HCT116 (cell line): ENCODE measurements at regions not wholly inside any gene's neighbourhood (a gene's known extent, or its start where the extent isn't known, plus 50 kb on each side); places are given as distances from the start of the nearest gene placed in this dataset.

Source experiments
- ATAC-seq: fragments of 200-7000 bp; cut with Tn5 transposase; 2 replicates; pipeline ENCODE4 v1.9.1; 2020; ENCODE audit warnings: mild to moderate bottlenecking, moderate library complexity
- BruUV-seq: library from RNA; stranded (reverse); fragments of 400-500 nt; replicated peaks from 2 replicates; lab custom pipeline; 2021; lab: Mats Ljungman, UMichigan
- CTCF ChIA-PET: fragments of 300-600 bp; sonication (Branson Sonifier 250); formaldehyde crosslinking; loops from one replicate; lab custom pipeline; 2021; ENCODE audit warnings: antibody characterized with exemption; lab: Charles Lee
- POLR2A ChIA-PET: fragments of 300-600, 350-600 bp; sonication (Branson Sonifier 250); formaldehyde crosslinking; loops from one replicate; lab custom pipeline; 2021; ENCODE audit warnings: antibody characterized with exemption; lab: Charles Lee
- RAD21 ChIA-PET, 2 experiments: fragments of 300-600 bp; sonication (Branson Sonifier 250); formaldehyde crosslinking; loops; one replicate each; lab custom pipeline; 2023; ENCODE audit warnings: low total read pairs in 2 of 2; ENCODE audit not compliant: uncharacterized antibody in 2 of 2, unreplicated experiment in 2 of 2, low non-redundant PET in 1 of 2; lab: Charles Lee
- DNase-seq: peaks from one replicate; pipeline ENCODE4 v3.0.0-alpha.2; 2010; ENCODE audit warnings: low read depth, low spot score
- H2AFZ ChIP-seq: fragments of 200-600 bp; shearing (Covaris generic), sonication (generic); 2 replicates; pipeline ENCODE4 v1.6.1; 2017; ENCODE audit warnings: low read depth, mixed run types, mixed read lengths, antibody characterized with exemption, low read length; ENCODE audit not compliant: poor library complexity, severe bottlenecking
- H3K27ac ChIP-seq: 2 replicates; pipeline ENCODE4 v1.5.1; 2012; ENCODE audit warnings: low read depth, low read length
- H3K27me3 ChIP-seq: fragments of 200-600 bp; sonication (generic); 2 replicates; pipeline ENCODE4 v1.6.1; 2016; ENCODE audit warnings: mixed run types, low read length, mixed read lengths; ENCODE audit not compliant: insufficient read depth
- H3K36me3 ChIP-seq, 2 experiments: fragments of 200-500 bp in 1 of 2; fragments of 200-600 bp in 1 of 2; sonication (Bioruptor generic) in 1 of 2; sonication (generic) in 1 of 2; 2 replicates each; pipeline versions ENCODE4 v1.5.1 to v1.6.1; 2014 to 2016; ENCODE audit warnings: low read length in 2 of 2, inconsistent platforms in 1 of 2, mixed read lengths in 1 of 2, mixed run types in 1 of 2; ENCODE audit not compliant: insufficient read depth in 2 of 2, control insufficient read depth in 1 of 2
- H3K4me1 ChIP-seq, 2 experiments: fragments of 200-600 bp in 1 of 2; sonication (generic) in 1 of 2; 2 replicates each; pipeline versions ENCODE4 v1.5.1 to v1.6.1; 2012 to 2017; ENCODE audit warnings: low read length in 2 of 2, inconsistent platforms in 1 of 2, mild to moderate bottlenecking in 1 of 2, mixed read lengths in 1 of 2, mixed run types in 1 of 2, moderate library complexity in 1 of 2; ENCODE audit not compliant: insufficient read depth in 2 of 2, control insufficient read depth in 1 of 2
- H3K4me2 ChIP-seq: fragments of 200-600 bp; sonication (generic); 2 replicates; pipeline ENCODE4 v1.6.1; 2017; ENCODE audit warnings: mixed run types, low read length, mixed read lengths
- H3K4me3 ChIP-seq, 2 experiments: fragments of 200-600 bp in 1 of 2; sonication (generic) in 1 of 2; replicated peaks in 1 of 2; 2 replicates each; pipeline ENCODE4 v1.5.1; 2011 to 2016; ENCODE audit warnings: low read length in 2 of 2, control low read depth in 1 of 2, low read depth in 1 of 2, mild to moderate bottlenecking in 1 of 2, mixed read lengths in 1 of 2, mixed run types in 1 of 2
- H3K79me2 ChIP-seq: fragments of 200-600 bp; sonication (generic); 2 replicates; pipeline ENCODE4 v1.6.1; 2017; ENCODE audit warnings: mild to moderate bottlenecking, mixed run types, low read length, moderate library complexity, mixed read lengths; ENCODE audit not compliant: insufficient read depth
- H3K9ac ChIP-seq: fragments of 200-600 bp; sonication (generic); 2 replicates; pipeline ENCODE4 v1.6.1; 2016; ENCODE audit warnings: low read length, mixed read lengths
- H3K9me2 ChIP-seq: fragments of 200-600 bp; sonication (generic), shearing (Covaris generic); 2 replicates; pipeline ENCODE4 v1.6.1; 2017; ENCODE audit warnings: mixed run types, mild to moderate bottlenecking, moderate library complexity; ENCODE audit not compliant: insufficient read depth
- H3K9me3 ChIP-seq, 2 experiments: fragments of 200-500 bp in 1 of 2; fragments of 200-600 bp in 1 of 2; sonication (Bioruptor generic) in 1 of 2; sonication (generic) in 1 of 2; 2 replicates each; pipeline ENCODE4 v1.6.1; 2014 to 2017; ENCODE audit warnings: low read length in 2 of 2, mixed read lengths in 2 of 2, inconsistent platforms in 1 of 2, low read depth in 1 of 2, mild to moderate bottlenecking in 1 of 2, mixed run types in 1 of 2, moderate library complexity in 1 of 2; ENCODE audit not compliant: control insufficient read depth in 1 of 2, insufficient read depth in 1 of 2
- H4K20me1 ChIP-seq: fragments of 200-600 bp; sonication (generic), shearing (Covaris generic); 2 replicates; pipeline ENCODE4 v1.6.1; 2017; ENCODE audit warnings: mixed run types, mild to moderate bottlenecking, moderate library complexity; ENCODE audit not compliant: insufficient read depth
- EGR1 ChIP-seq: IDR thresholded peaks from 2 replicates; pipeline ENCODE4 v1.6.1; 2012; ENCODE audit warnings: low read depth
- EZH2phosphoT487 ChIP-seq: fragments of 200-600 bp; IDR thresholded peaks from 2 replicates; pipeline ENCODE4 v1.6.1; 2018; ENCODE audit warnings: antibody characterized with exemption, borderline replicate concordance
- FOSL1 ChIP-seq: IDR thresholded peaks from 2 replicates; pipeline ENCODE4 v1.6.1; 2012; ENCODE audit warnings: low read depth
- POLR2A ChIP-seq: IDR thresholded peaks from 2 replicates; pipeline ENCODE4 v1.7.0; 2011; ENCODE audit warnings: borderline replicate concordance; ENCODE audit not compliant: insufficient read depth, insufficient read length; ENCODE audit errors: extremely low read depth
- RAD21 ChIP-seq: IDR thresholded peaks from 2 replicates; pipeline ENCODE4 v1.6.1; 2012; ENCODE audit warnings: low read depth, mild to moderate bottlenecking
- TCF7L2 ChIP-seq: IDR thresholded peaks from 2 replicates; pipeline ENCODE4 v1.7.0; 2011; ENCODE audit warnings: borderline replicate concordance, inconsistent platforms; ENCODE audit not compliant: insufficient read depth, insufficient read length; ENCODE audit errors: extremely low read depth
- ZFX ChIP-seq: fragments of 450-650 bp; IDR thresholded peaks from 2 replicates; pipeline ENCODE4 v1.6.1; 2017
- intact Hi-C: fragments of 100-400 bp; cut with micrococcal nuclease; formaldehyde crosslinking; loops from 2 replicates; pipeline ENCODE4 v1.10.0; 2022
- TF ChIP-seq, protein P1 (sequence below): IDR thresholded peaks from 2 replicates; pipeline ENCODE4 v1.6.1; 2011; ENCODE audit warnings: mild to moderate bottlenecking, low read length, moderate library complexity; ENCODE audit not compliant: insufficient replicate concordance; ENCODE audit errors: extremely low read depth
- TF ChIP-seq, protein P2 (sequence below): IDR thresholded peaks from 2 replicates; pipeline ENCODE4 v1.6.1; 2012; ENCODE audit warnings: low read depth

DNA sequence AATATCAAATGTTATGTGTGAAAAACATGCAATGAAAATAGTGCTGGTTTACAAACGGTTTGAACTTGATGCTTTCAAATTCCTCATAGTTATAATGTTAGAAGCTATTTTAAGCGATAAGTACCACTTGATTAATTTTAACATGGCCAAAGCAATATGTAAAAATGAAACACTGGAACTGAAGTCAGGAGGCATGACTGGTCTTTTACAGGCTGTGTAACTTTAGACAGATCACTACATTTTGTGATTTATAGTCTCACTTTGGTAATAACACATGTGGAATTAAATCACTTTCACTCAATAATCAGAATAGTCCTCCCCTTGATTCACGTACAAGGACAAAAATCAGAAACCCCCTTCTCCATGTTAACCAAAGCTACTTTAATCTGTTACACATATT is 482.7 kb upstream of the NECTIN3 start:
- RAD21 ChIA-PET: no interaction called here
- Histone ChIP-seq H2AFZ (no peak overlapping the region), H3K79me2 (no peaks in the 10 kb centered on the region), H3K4me3 (no peak overlapping the region), H3K9me2 (no peaks in the 10 kb centered on the region), H3K4me1 (peaks cover 15 to 18% of the 10 kb centered on the region in 2 experiments), H3K27me3 (no peaks in the 10 kb centered on the region), H3K9me3 (no peaks in the 10 kb centered on the region), H3K4me2 (no peak overlapping the region), H3K27ac (no peak overlapping the region), H3K36me3 (peaks cover 0 to 23% of the 10 kb centered on the region in 2 experiments; a peak in 1 of 4 replicates), H3K9ac (no peak overlapping the region), H4K20me1 (no peaks in the 10 kb centered on the region)
- ATAC-seq (no peak), DNase-seq (no peak)
- TF ChIP-seq ZFX (no peak), FOSL1 (no peak), EZH2phosphoT487 (no peak), RAD21 (no peak), POLR2A (no peak), TCF7L2 (no peak), EGR1 (no peak)
- TF ChIP-seq, protein P1, sequence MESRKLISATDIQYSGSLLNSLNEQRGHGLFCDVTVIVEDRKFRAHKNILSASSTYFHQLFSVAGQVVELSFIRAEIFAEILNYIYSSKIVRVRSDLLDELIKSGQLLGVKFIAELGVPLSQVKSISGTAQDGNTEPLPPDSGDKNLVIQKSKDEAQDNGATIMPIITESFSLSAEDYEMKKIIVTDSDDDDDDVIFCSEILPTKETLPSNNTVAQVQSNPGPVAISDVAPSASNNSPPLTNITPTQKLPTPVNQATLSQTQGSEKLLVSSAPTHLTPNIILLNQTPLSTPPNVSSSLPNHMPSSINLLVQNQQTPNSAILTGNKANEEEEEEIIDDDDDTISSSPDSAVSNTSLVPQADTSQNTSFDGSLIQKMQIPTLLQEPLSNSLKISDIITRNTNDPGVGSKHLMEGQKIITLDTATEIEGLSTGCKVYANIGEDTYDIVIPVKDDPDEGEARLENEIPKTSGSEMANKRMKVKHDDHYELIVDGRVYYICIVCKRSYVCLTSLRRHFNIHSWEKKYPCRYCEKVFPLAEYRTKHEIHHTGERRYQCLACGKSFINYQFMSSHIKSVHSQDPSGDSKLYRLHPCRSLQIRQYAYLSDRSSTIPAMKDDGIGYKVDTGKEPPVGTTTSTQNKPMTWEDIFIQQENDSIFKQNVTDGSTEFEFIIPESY: no peak
- TF ChIP-seq, protein P2, sequence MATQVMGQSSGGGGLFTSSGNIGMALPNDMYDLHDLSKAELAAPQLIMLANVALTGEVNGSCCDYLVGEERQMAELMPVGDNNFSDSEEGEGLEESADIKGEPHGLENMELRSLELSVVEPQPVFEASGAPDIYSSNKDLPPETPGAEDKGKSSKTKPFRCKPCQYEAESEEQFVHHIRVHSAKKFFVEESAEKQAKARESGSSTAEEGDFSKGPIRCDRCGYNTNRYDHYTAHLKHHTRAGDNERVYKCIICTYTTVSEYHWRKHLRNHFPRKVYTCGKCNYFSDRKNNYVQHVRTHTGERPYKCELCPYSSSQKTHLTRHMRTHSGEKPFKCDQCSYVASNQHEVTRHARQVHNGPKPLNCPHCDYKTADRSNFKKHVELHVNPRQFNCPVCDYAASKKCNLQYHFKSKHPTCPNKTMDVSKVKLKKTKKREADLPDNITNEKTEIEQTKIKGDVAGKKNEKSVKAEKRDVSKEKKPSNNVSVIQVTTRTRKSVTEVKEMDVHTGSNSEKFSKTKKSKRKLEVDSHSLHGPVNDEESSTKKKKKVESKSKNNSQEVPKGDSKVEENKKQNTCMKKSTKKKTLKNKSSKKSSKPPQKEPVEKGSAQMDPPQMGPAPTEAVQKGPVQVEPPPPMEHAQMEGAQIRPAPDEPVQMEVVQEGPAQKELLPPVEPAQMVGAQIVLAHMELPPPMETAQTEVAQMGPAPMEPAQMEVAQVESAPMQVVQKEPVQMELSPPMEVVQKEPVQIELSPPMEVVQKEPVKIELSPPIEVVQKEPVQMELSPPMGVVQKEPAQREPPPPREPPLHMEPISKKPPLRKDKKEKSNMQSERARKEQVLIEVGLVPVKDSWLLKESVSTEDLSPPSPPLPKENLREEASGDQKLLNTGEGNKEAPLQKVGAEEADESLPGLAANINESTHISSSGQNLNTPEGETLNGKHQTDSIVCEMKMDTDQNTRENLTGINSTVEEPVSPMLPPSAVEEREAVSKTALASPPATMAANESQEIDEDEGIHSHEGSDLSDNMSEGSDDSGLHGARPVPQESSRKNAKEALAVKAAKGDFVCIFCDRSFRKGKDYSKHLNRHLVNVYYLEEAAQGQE: no peak
- BruUV-seq: no TSS peak
- POLR2A ChIA-PET: no interaction called here
- CTCF ChIA-PET: no interaction called here
- intact Hi-C loops: loop anchor here (10.0 kb wide), 1 partner anchor 664 kb away; no protein-coding TSS in a partner anchor
